ENCODE measurements at regions not wholly inside any gene's neighbourhood (a gene's known extent, or its start where the extent isn't known, plus 50 kb on each side); places are given as distances from the start of the nearest gene placed in this dataset.

DNA sequence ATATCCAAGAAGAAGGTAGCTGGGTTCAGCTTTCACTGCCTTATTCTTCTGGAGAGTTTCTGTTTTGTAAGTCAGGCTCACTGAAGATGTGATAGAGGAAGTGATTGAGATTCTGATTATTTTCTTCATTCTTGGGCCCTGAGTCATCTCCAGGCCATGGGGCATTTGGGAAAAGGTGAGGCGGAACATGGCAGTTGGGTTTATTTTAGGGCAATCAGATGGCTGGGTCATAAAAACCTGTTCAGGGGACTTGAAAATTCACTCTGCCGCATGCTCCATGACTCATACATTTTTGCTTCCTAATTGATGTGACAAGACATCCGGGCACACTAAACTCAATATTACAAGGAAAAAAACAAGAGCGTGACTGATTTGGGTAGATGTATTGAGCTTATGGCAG, 265.7 kb upstream of the KLF4 start:
- intact Hi-C loops (cut with micrococcal nuclease): loop anchor here (2.0 to 10.0 kb wide), 3 partner anchors 246 to 810 kb away; no protein-coding TSS in a partner anchor
- peak overlapping the region; percentile 51 for H3K9ac ChIP-seq (ENCODE audit: low read length)
- no TSS peak for BruUV-seq (replicated peaks)
- ChIA-PET CTCF (no interaction called here), POLR2A (interaction anchor here (1.0 to 1.4 kb wide), 2 partner anchors 13 to 19 kb away, joined by 3 to 4 read pairs; no protein-coding TSS in a partner anchor), RAD21 (ENCODE audit: low non-redundant PET in 1 of 2, low total read pairs in 2 of 2, uncharacterized antibody in 2 of 2, unreplicated experiment in 2 of 2) (no interaction called here)
- no peaks in the 10 kb centered on the region; the same call in 1 of the 2 replicates for H3K9me2 ChIP-seq (ENCODE audit: insufficient read depth)
- H3K27ac ChIP-seq (ENCODE audit: low read depth, low read length): peak overlapping the region; percentile 80
- no peaks in the 10 kb centered on the region for H3K79me2 ChIP-seq (ENCODE audit: insufficient read depth, low read length)
- no peaks in the 10 kb centered on the region for H4K20me1 ChIP-seq (ENCODE audit: insufficient read depth)
- TF ChIP-seq ZNF274 (IDR thresholded peaks at IDR 0.05; ENCODE audit: low read depth, low read length): no peak
- peak; percentile 69 for TF ChIP-seq TCF7L2 (IDR thresholded peaks at IDR 0.05; ENCODE audit: borderline replicate concordance, extremely low read depth, insufficient read depth, insufficient read length)
- no peak for TF ChIP-seq SP1 (IDR thresholded peaks at IDR 0.05; ENCODE audit: low read depth)
- TF ChIP-seq, protein P1, sequence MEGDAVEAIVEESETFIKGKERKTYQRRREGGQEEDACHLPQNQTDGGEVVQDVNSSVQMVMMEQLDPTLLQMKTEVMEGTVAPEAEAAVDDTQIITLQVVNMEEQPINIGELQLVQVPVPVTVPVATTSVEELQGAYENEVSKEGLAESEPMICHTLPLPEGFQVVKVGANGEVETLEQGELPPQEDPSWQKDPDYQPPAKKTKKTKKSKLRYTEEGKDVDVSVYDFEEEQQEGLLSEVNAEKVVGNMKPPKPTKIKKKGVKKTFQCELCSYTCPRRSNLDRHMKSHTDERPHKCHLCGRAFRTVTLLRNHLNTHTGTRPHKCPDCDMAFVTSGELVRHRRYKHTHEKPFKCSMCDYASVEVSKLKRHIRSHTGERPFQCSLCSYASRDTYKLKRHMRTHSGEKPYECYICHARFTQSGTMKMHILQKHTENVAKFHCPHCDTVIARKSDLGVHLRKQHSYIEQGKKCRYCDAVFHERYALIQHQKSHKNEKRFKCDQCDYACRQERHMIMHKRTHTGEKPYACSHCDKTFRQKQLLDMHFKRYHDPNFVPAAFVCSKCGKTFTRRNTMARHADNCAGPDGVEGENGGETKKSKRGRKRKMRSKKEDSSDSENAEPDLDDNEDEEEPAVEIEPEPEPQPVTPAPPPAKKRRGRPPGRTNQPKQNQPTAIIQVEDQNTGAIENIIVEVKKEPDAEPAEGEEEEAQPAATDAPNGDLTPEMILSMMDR (IDR thresholded peaks at IDR 0.05 in 2 of 3, conservative IDR thresholded peaks at IDR 0.05 in 1 of 3; ENCODE audit: borderline replicate concordance in 1 of 3, insufficient read depth in 1 of 3, low read depth in 2 of 3, low read length in 2 of 3): no peak
- TF ChIP-seq, protein P2, sequence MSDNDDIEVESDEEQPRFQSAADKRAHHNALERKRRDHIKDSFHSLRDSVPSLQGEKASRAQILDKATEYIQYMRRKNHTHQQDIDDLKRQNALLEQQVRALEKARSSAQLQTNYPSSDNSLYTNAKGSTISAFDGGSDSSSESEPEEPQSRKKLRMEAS (IDR thresholded peaks at IDR 0.05): no peak
- no peak for TF ChIP-seq ZFX (IDR thresholded peaks at IDR 0.05)
- TF ChIP-seq, protein P3, sequence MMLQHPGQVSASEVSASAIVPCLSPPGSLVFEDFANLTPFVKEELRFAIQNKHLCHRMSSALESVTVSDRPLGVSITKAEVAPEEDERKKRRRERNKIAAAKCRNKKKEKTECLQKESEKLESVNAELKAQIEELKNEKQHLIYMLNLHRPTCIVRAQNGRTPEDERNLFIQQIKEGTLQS (IDR thresholded peaks at IDR 0.05): no peak
- TF ChIP-seq YY1 (IDR thresholded peaks at IDR 0.05; ENCODE audit: extremely low read depth, insufficient replicate concordance, low read depth, low read length): peak; percentile 74
- TF ChIP-seq SRF (IDR thresholded peaks at IDR 0.05; ENCODE audit: low read depth): no peak
- TF ChIP-seq CEBPB (IDR thresholded peaks at IDR 0.05; ENCODE audit: low read depth): no peak
- no peak for TF ChIP-seq POLR2A (IDR thresholded peaks at IDR 0.05; ENCODE audit: borderline replicate concordance, extremely low read depth, insufficient read depth, insufficient read length)
- no peak for TF ChIP-seq FOSL1 (IDR thresholded peaks at IDR 0.05; ENCODE audit: low read depth)
- TF ChIP-seq, protein P4, sequence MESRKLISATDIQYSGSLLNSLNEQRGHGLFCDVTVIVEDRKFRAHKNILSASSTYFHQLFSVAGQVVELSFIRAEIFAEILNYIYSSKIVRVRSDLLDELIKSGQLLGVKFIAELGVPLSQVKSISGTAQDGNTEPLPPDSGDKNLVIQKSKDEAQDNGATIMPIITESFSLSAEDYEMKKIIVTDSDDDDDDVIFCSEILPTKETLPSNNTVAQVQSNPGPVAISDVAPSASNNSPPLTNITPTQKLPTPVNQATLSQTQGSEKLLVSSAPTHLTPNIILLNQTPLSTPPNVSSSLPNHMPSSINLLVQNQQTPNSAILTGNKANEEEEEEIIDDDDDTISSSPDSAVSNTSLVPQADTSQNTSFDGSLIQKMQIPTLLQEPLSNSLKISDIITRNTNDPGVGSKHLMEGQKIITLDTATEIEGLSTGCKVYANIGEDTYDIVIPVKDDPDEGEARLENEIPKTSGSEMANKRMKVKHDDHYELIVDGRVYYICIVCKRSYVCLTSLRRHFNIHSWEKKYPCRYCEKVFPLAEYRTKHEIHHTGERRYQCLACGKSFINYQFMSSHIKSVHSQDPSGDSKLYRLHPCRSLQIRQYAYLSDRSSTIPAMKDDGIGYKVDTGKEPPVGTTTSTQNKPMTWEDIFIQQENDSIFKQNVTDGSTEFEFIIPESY (IDR thresholded peaks at IDR 0.05; ENCODE audit: extremely low read depth, insufficient replicate concordance, low read length): no peak
- TF ChIP-seq SIN3A (IDR thresholded peaks at IDR 0.05; ENCODE audit: low read depth): no peak
- TF ChIP-seq JUND (IDR thresholded peaks at IDR 0.05): no peak
- TF ChIP-seq RAD21 (IDR thresholded peaks at IDR 0.05; ENCODE audit: low read depth): no peak
- TF ChIP-seq ELF1 (IDR thresholded peaks at IDR 0.05; ENCODE audit: borderline replicate concordance, low read depth): no peak
- peak; percentile 48; the same call in 1 of the 2 replicates for TF ChIP-seq POLR2AphosphoS5 (IDR thresholded peaks at IDR 0.05; ENCODE audit: low read depth, low read length)
- H3K27me3 ChIP-seq (ENCODE audit: insufficient read depth, low read length): no peaks in the 10 kb centered on the region
- peak overlapping the region in 1 of 2 experiments; percentile 13; a peak in 2 of 4 replicates for H3K4me3 ChIP-seq (replicated peaks in 1 of 2; ENCODE audit: low read depth in 1 of 2, low read length in 2 of 2)
- H3K9me3 ChIP-seq (ENCODE audit: control insufficient read depth in 1 of 2, insufficient read depth in 1 of 2, low read depth in 1 of 2, low read length in 2 of 2): peaks cover 3 to 6% of the 10 kb centered on the region in 2 experiments; a peak in 1 of 4 replicates
- H3K4me1 ChIP-seq (ENCODE audit: control insufficient read depth in 1 of 2, insufficient read depth in 2 of 2, low read length in 2 of 2): peaks cover 47 to 81% of the 10 kb centered on the region in 2 experiments
- DNase-seq (ENCODE audit: low read depth, low spot score) (peak; percentile 95), ATAC-seq (peak; percentile 75)
- 0 out of 4 replicates have a peak, but pooled peaks cover 0 to 9% of the 10 kb centered on the region in 2 experiments for H3K36me3 ChIP-seq (ENCODE audit: control insufficient read depth in 1 of 2, insufficient read depth in 2 of 2, low read length in 2 of 2)
- no peak overlapping the region for H2AFZ ChIP-seq (ENCODE audit: low read depth, low read length, poor library complexity, severe bottlenecking)
- H3K4me2 ChIP-seq (ENCODE audit: low read length): peak overlapping the region; percentile 77

Data from HCT116 (cell line).